ENCODE measurements at regions not wholly inside any gene's neighbourhood (a gene's known extent, or its start where the extent isn't known, plus 50 kb on each side); places are given as distances from the start of the nearest gene placed in this dataset.

- DNase-seq (ENCODE audit: low spot score) = no peak
These were observed 215.7 kb upstream of the TMC3 start for GRCh38 chr15:81589671-81590070.

- no peak for DNase-seq (ENCODE audit: low spot score)
These were observed 201.6 kb upstream of the TMC3 start for GRCh38 chr15:81575436-81576123.

DNA sequence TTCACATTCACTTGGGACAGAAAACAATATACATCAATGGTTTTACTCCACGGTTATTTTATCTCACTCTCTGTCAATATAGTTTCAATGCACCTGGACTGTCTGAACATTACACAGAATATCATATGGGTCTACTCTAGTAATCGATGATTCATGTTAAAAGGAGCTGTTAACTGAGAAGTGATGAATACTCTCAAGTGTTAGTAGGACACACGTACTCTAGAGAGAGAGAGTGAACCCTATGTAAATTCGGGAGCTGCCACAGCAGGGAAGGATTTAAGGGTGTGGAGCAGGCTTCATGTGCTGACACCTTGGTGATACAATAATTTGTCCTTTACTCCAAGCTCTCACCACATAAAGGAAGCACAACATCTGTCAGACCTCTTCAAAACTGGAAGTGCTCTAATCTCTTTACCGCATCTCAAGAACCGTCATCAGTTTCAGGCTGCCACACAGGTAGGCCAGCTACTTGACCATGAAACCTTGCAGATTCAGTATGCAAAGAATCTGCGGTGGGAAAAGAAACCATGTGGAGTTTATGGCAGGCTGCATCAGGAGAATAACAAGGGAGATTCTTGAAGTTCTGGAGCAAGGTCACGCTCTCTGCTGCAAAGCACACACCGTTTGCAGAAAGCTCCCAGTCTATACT is 199.2 kb upstream of the TMC3 start:
- DNase-seq (ENCODE audit: low spot score) = no peak

DNA sequence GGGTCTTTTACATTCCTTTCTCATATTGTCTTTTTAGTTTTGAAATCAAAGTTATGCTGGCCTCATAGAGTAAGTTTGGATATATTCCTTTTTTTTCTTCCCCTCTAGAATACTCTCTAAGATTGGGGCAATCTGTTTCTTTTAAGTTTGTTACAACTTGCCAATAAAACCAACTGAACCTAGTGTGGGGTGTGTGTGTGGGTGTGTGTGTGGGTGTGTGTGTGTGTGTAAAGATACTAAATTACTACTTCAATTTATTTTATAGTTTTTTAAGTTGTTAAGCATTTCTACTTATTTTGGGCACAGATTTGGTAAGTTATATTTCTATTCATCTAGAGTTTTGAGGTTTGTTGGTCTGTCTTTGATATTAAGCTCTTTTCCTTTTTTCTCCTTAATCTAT is 198.2 kb upstream of the TMC3 start:
- DNase-seq (ENCODE audit: low spot score) = no peak

DNA sequence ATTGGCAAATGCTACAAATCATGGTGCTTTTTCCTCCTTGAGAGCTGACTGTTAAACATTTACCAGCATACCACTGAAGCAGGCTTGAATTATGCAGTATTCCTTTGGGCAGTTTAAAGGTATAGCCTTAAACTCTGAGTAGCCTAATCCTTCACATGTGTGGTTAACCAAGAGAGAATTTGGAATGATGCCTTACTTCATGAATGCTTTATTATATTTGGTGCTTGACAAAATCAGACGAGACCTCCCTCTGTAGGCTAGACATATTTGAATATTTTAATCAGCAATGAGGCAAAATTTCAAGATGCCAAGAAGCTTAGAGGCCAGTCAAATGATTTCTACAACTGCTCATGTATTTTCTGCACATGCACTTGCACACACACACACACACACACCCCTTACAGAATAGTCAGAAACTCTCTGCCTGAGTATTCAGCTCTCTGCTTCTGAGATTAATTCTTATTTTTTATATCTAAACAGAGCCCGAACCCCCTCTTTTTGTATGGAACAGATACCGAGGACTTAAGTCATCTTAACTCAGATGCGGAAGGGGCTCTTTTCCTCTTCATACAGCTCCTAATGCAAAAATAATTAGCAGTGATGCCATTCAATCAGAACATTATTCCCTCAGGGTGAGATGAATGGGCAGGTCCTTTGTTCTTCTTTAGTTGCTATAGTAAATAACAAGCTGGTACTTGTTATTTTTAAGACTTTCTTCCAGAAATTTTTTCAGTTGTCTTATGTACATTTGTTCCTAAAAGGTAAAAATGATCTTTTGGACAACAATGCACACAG is 195.5 kb upstream of the TMC3 start:
- DNase-seq (ENCODE audit: low spot score) = no peak

DNA sequence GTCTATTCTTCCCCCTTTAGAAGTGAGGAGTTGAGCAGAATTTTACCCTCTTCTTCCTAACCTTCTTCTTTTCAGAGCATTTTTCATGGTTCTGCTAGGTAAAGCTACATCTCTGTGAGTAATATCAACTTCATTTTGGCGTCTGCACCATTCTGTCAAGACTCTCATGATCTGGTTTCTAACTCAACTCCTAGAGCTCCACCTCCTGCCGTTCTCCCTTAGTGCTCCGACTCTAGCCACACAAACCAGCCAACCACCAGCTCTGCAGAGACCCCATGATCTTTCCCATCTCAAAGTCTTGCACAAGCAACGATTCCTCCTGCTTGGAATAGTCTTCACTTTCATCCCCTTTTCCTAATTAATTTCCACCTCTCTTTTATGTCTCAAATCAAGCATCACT is 193.9 kb upstream of the TMC3 start:
- DNase-seq (ENCODE audit: low spot score) = no peak

GRCh38 chr15:81562986-81563385 is 189.0 kb upstream of the TMC3 start:
- no peak for DNase-seq (ENCODE audit: low spot score)

DNA sequence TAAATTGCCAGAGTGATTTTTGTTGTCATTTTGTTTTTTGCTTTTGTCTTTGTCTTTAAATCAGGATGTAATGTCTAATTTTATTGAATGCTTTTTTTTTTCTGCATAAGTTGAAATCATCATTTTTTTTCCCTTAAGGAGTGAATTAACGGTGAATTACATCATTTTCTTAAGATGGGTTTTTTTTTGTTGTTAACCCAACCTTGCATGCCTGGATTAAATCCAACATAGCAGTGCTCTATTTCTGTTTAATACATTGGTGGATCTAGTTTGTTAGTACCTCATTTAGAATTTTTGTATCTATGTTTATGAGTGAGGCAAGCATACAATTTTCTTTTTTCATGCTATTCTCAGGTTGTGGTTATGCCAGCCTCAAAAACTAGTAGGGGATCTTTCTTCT is 186.4 kb upstream of the TMC3 start:
- no peak for DNase-seq (ENCODE audit: low spot score)

- DNase-seq (ENCODE audit: low spot score) = no peak
These were observed 184.0 kb upstream of the TMC3 start for GRCh38 chr15:81558056-81558455.

- no peak for DNase-seq (ENCODE audit: low spot score)
These were observed 181.3 kb upstream of the TMC3 start for GRCh38 chr15:81555346-81555745.

DNA sequence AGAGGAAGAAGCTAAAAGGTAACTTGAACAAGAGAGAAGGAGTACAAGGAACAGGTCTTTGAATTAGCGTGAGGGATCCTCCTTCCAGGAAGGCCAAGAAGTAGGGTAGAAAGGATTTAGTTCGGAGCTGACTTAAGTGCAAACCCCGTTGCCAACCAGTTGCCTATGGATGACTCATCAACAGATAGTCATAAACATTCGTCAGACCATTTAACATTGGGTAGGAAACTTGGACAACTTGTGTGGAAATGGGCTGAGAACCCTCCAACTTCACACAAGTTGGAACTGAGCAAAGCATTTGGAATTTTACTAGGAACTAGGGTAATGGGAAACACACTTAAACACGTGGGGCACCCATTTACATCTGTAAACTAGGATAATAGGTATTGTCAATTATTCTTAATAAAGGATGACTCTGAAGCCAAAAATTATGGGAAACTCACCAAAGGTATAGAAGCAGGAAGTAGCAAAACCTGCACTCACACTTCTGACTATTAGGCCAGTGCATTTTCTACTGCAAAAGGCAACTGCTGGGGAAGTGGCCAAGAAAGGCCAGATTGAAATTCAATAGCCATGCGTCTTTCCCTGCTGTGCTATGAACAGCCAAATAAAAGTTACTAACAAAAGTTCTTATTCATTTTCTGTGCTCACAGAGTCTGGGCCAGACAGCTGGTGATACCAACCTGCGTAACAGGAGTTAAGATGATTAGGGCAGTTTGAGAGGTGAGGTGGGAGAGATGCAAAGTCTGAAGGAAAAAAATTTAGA is 174.5 kb upstream of the TMC3 start:
- no peak for DNase-seq (ENCODE audit: low spot score)

DNA sequence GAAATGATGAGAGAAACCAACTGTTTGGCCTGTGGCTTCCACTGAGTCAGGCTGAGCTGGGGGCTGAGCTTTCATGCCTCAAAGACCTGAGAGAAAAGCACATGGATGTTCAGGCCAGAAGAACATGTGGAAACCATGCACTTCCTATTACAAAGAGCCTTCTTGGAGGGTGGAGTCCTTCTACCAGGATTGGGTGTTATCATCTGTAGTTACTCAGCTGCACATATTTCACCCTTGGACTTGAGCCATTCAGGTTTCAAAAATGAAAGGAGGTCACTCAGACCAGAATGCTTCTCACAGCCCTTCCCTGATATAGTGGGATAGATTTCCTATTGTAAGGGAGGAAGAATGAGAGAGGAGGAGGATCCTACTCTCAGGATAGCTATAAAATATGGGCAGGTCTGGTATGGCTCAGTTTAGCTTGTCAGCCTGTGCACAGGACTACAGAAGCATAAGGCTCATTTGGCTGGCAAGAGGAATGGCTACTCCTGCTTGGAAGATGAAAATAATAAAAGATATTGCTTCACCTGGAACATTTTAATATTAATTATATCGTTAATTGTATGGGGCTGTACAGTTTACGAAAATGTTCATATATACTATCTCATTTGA is 173.6 kb upstream of the TMC3 start:
- no peak for DNase-seq (ENCODE audit: low spot score)

- DNase-seq (ENCODE audit: low spot score) = no peak
These were observed 170.4 kb upstream of the TMC3 start for GRCh38 chr15:81544385-81544784.

DNA sequence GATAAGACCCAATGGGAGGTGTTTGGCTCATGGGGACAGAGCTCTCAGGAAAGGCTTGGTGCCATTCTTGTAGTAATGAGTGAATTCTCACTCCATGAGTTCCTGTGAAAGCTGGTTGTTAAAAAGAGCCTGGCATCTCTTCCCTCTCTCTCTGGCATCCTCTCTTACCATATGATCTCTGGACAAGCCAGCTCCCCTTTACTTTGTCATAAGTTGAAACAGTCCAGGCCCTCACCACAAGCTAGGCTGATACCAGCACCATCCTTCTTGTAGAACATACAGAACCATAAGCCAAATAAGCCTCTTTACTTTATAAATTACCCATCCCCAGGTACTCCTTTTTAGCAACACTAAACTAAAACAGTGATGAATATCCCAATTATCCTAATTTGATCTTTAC is 166.9 kb upstream of the TMC3 start:
- no peak for DNase-seq (ENCODE audit: low spot score)

GRCh38 chr15:81536356-81536755 is 162.3 kb upstream of the TMC3 start:
- DNase-seq (ENCODE audit: low spot score) = no peak

- DNase-seq (ENCODE audit: low spot score) = no peak
These were observed 160.1 kb upstream of the TMC3 start for GRCh38 chr15:81534124-81534523.

GRCh38 chr15:81532001-81532400 is 158.0 kb upstream of the TMC3 start:
- DNase-seq (ENCODE audit: low spot score) = no peak

GRCh38 chr15:81531109-81531592 is 157.1 kb upstream of the TMC3 start:
- no peak for DNase-seq (ENCODE audit: low spot score)

DNA sequence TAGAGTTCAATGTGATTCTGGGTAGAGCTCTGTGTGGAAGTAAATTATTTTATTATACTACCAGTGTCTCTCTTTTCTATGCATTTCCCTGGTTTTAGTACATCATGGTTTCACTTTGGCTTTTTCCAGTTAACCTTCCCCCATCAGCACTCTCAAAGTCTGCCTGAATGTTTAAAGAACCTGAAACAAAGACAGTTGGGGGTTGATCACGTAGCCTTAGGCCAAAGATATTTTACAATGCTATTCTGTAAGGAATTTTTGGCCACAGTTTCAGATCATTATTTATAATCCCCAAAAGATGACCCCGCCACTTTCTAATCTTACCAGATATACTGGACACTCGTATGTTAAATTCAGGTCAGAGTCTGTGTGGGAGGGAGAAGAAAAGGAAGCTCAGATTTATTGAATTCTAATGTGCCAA is 156.3 kb upstream of the TMC3 start:
- DNase-seq (ENCODE audit: low spot score) = no peak

DNA sequence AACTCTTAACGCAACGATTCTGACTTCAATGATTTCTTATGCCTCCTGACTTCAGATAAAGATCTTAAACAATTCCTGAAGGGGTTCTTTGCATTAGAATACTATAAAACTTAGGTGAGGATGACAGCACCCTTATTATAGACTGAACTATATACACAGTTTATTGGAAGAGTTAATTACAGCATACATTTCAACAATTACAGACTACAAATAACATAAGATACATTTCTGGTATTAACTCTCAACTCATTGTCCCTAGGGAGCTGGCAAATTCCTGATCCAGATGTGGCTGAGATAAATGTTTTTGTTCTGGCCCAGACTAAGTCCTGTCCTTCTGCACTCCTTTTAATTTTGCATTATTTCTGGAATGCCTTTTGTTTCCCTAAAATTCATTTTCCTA is 155.5 kb upstream of the TMC3 start:
- DNase-seq (ENCODE audit: low spot score) = no peak

- DNase-seq (ENCODE audit: low spot score) = no peak
These were observed 152.0 kb upstream of the TMC3 start for GRCh38 chr15:81526029-81526428.

- DNase-seq (ENCODE audit: low spot score) = no peak
These were observed 150.5 kb upstream of the TMC3 start for GRCh38 chr15:81524496-81524895.
